T-cell (primary cell): ENCODE measurements at regions not wholly inside any gene's neighbourhood (a gene's known extent, or its start where the extent isn't known, plus 50 kb on each side); places are given as distances from the start of the nearest gene placed in this dataset.

Source experiments
- ATAC-seq, 4 experiments: fragments of 200-7000 bp in 3 of 4; fragments of 150-1000 bp in 1 of 4; cut with Tn5 transposase; replicated peaks in 1 of 4; 1 replicate in 3 of 4; 2 replicates in 1 of 4; pipeline ENCODE4 v1.10.0; 2021; ENCODE audit warnings: moderate library complexity in 3 of 4, mild to moderate bottlenecking in 2 of 4, moderate number of reproducible peaks in 1 of 4
- CTCF ChIA-PET, 2 donors: fragments of 300-600 bp; sonication (Branson Sonifier 250); formaldehyde crosslinking; loops; one replicate each; lab custom pipeline; 2022; ENCODE audit warnings: antibody characterized with exemption in 2 of 2; lab: Charles Lee
- POLR2A ChIA-PET, 2 donors: fragments of 300-600 bp; sonication (Branson Sonifier 250); formaldehyde crosslinking; loops; one replicate each; lab custom pipeline; 2022; ENCODE audit warnings: antibody characterized with exemption in 2 of 2; lab: Charles Lee
- DNase-seq, 35 experiments: peaks; one replicate each; pipeline versions ENCODE4 v3.0.0 to v3.0.0-alpha.2; 2013 to 2023
- H3K27ac ChIP-seq: one replicate; pipeline ENCODE4 v1.5.1; 2013; ENCODE audit warnings: low read length
- H3K27me3 ChIP-seq, 2 experiments: replicated peaks in 1 of 2; 1 replicate in 1 of 2; 2 replicates in 1 of 2; pipeline versions ENCODE4 v1.6.1 to v1.7.0; 2013; ENCODE audit warnings: low read length in 1 of 2, mixed read lengths in 1 of 2; ENCODE audit not compliant: control insufficient read depth in 2 of 2, insufficient read depth in 2 of 2; ENCODE audit errors: extremely low read depth in 1 of 2
- H3K36me3 ChIP-seq, 2 donors: 1 replicate in 1 of 2; 2 replicates in 1 of 2; pipeline versions ENCODE4 v1.6.1 to v1.7.0; 2013; ENCODE audit warnings: low read length in 1 of 2; ENCODE audit not compliant: control insufficient read depth in 2 of 2, insufficient read depth in 1 of 2; ENCODE audit errors: extremely low read depth in 1 of 2
- H3K4me1 ChIP-seq, 2 experiments: 1 replicate in 1 of 2; 2 replicates in 1 of 2; pipeline versions ENCODE4 v1.6.1 to v1.7.0; 2013; ENCODE audit warnings: low read length in 2 of 2, mixed read lengths in 1 of 2; ENCODE audit not compliant: insufficient read depth in 2 of 2, control insufficient read depth in 1 of 2; ENCODE audit errors: extremely low read depth in 1 of 2
- H3K4me3 ChIP-seq, 2 donors: 1 replicate in 1 of 2; 2 replicates in 1 of 2; pipeline versions ENCODE4 v1.5.1 to v1.7.0; 2013; ENCODE audit warnings: mild to moderate bottlenecking in 2 of 2, low read length in 1 of 2, moderate library complexity in 1 of 2; ENCODE audit not compliant: control insufficient read depth in 1 of 2; ENCODE audit errors: extremely low read depth in 1 of 2
- H3K9me3 ChIP-seq: 2 replicates; pipeline ENCODE4 v1.7.0; 2013
- H3K27ac Mint-ChIP-seq, 2 donors: one replicate each; pipeline ENCODE4 v1.8.0; 2020 to 2021; ENCODE audit warnings: mild to moderate bottlenecking in 2 of 2, mixed read lengths in 2 of 2
- H3K27me3 Mint-ChIP-seq, 2 donors: one replicate each; pipeline ENCODE4 v1.8.0; 2021 to 2022; ENCODE audit warnings: mixed read lengths in 2 of 2
- H3K36me3 Mint-ChIP-seq: one replicate; pipeline ENCODE4 v1.8.0; 2021; ENCODE audit warnings: mixed read lengths
- H3K4me1 Mint-ChIP-seq, 3 donors: one replicate each; pipeline ENCODE4 v1.8.0; 2020 to 2022; ENCODE audit warnings: mixed read lengths in 3 of 3, mild to moderate bottlenecking in 1 of 3
- H3K4me3 Mint-ChIP-seq, 3 donors: one replicate each; pipeline ENCODE4 v1.8.0; 2020 to 2022; ENCODE audit warnings: mild to moderate bottlenecking in 3 of 3, mixed read lengths in 3 of 3, moderate library complexity in 3 of 3
- H3K9me3 Mint-ChIP-seq, 3 donors: one replicate each; pipeline ENCODE4 v1.8.0; 2020 to 2022; ENCODE audit warnings: mixed read lengths in 3 of 3
- WGBS: methylation state at CpG from one replicate; pipeline ENCODE4 v1.1.5; 2013; ENCODE audit warnings: missing lambda C conversion rate; ENCODE audit not compliant: insufficient coverage; 5-methylcytosine and 5-hydroxymethylcytosine counted together

GRCh38 chr2:129285012-129285411 is 694.5 kb upstream of the RAB6C start:
- Mint-ChIP-seq H3K27me3 (peaks cover 0 to 2% of the 10 kb centered on the region in 2 donors), H3K4me3 (no peak overlapping the region), H3K27ac (no peak overlapping the region), H3K9me3 (no peaks in the 10 kb centered on the region), H3K36me3 (no peaks in the 10 kb centered on the region), H3K4me1 (no peaks in the 10 kb centered on the region)
- POLR2A ChIA-PET = no interaction called here
- Histone ChIP-seq H3K4me1 (no peaks in the 10 kb centered on the region), H3K9me3 (no peaks in the 10 kb centered on the region), H3K36me3 (no peaks in the 10 kb centered on the region), H3K4me3 (no peak overlapping the region), H3K27ac (no peak overlapping the region), H3K27me3 (no peaks in the 10 kb centered on the region)
- CTCF ChIA-PET = no interaction called here
- DNase-seq (no peak), ATAC-seq (no peak)

- ATAC-seq = no peak
- ChIA-PET CTCF (no interaction called here), POLR2A (no interaction called here)
- Histone ChIP-seq H3K36me3 (no peaks in the 10 kb centered on the region), H3K4me1 (no peaks in the 10 kb centered on the region), H3K4me3 (no peak overlapping the region), H3K27me3 (peaks cover 0 to 3% of the 10 kb centered on the region in 2 experiments), H3K9me3 (no peaks in the 10 kb centered on the region), H3K27ac (no peak overlapping the region)
- H3K27ac Mint-ChIP-seq = no peak overlapping the region
- H3K4me3 Mint-ChIP-seq = no peak overlapping the region
- H3K9me3 Mint-ChIP-seq = peaks cover 3 to 12% (median 11%) of the 10 kb centered on the region in 3 donors
- no peak for DNase-seq
- no peaks in the 10 kb centered on the region for H3K36me3 Mint-ChIP-seq
- WGBS = no CpG with 5 or more reads among the region's 1 CpG
- H3K27me3 Mint-ChIP-seq = no peaks in the 10 kb centered on the region
- H3K4me1 Mint-ChIP-seq = no peaks in the 10 kb centered on the region
These were observed 686.1 kb upstream of the RAB6C start for GRCh38 chr2:129293326-129293725.

GRCh38 chr2:129296396-129296795 is 683.1 kb upstream of the RAB6C start:
- no peaks in the 10 kb centered on the region for H3K36me3 Mint-ChIP-seq
- Histone ChIP-seq H3K4me3 (no peak overlapping the region), H3K9me3 (no peaks in the 10 kb centered on the region), H3K4me1 (no peaks in the 10 kb centered on the region), H3K27me3 (peaks cover 0 to 9% of the 10 kb centered on the region in 2 experiments), H3K27ac (no peak overlapping the region), H3K36me3 (no peaks in the 10 kb centered on the region)
- no peaks in the 10 kb centered on the region for H3K4me1 Mint-ChIP-seq
- no peaks in the 10 kb centered on the region for H3K27me3 Mint-ChIP-seq
- WGBS = 80% methylated on average over 2 of the region's 4 CpGs
- POLR2A ChIA-PET = no interaction called here
- H3K27ac Mint-ChIP-seq = no peak overlapping the region
- CTCF ChIA-PET = no interaction called here
- ATAC-seq = no peak
- peaks cover 0 to 12% (median 11%) of the 10 kb centered on the region in 3 donors for H3K9me3 Mint-ChIP-seq
- no peak for DNase-seq
- H3K4me3 Mint-ChIP-seq = no peak overlapping the region

- 17% methylated on average over 3 of the region's 5 CpGs for WGBS
- no peaks in the 10 kb centered on the region for H3K36me3 ChIP-seq
These were observed 682.7 kb upstream of the RAB6C start for GRCh38 chr2:129296806-129297205.

GRCh38 chr2:129297430-129297829 is 682.0 kb upstream of the RAB6C start:
- Mint-ChIP-seq H3K27me3 (no peaks in the 10 kb centered on the region), H3K36me3 (no peaks in the 10 kb centered on the region), H3K4me1 (no peaks in the 10 kb centered on the region), H3K4me3 (no peak overlapping the region), H3K27ac (no peak overlapping the region), H3K9me3 (peaks cover 0 to 12% (median 11%) of the 10 kb centered on the region in 3 donors)
- WGBS = no CpG with 5 or more reads among the region's 4 CpGs
- Histone ChIP-seq H3K27ac (no peak overlapping the region), H3K36me3 (no peaks in the 10 kb centered on the region), H3K27me3 (peaks cover 0 to 8% of the 10 kb centered on the region in 2 experiments), H3K4me1 (no peaks in the 10 kb centered on the region), H3K4me3 (no peak overlapping the region), H3K9me3 (no peaks in the 10 kb centered on the region)
- no peak for ATAC-seq
- CTCF ChIA-PET = no interaction called here
- POLR2A ChIA-PET = no interaction called here
- DNase-seq = no peak

More at GRCh38 chr2:129296806-129297205, 682.7 kb upstream of the RAB6C start:
- Histone ChIP-seq H3K4me3 (no peak overlapping the region), H3K27ac (no peak overlapping the region), H3K27me3 (peaks cover 0 to 9% of the 10 kb centered on the region in 2 experiments), H3K9me3 (no peaks in the 10 kb centered on the region), H3K4me1 (no peaks in the 10 kb centered on the region)
- DNase-seq (no peak), ATAC-seq (no peak)
- Mint-ChIP-seq H3K27ac (no peak overlapping the region), H3K4me3 (no peak overlapping the region), H3K9me3 (peaks cover 0 to 12% (median 11%) of the 10 kb centered on the region in 3 donors), H3K27me3 (no peaks in the 10 kb centered on the region), H3K4me1 (no peaks in the 10 kb centered on the region), H3K36me3 (no peaks in the 10 kb centered on the region)
- ChIA-PET POLR2A (no interaction called here), CTCF (no interaction called here)

- H3K27me3 Mint-ChIP-seq = peaks cover 0 to 4% of the 10 kb centered on the region in 2 donors
- H3K9me3 Mint-ChIP-seq = peaks cover 0 to 5% (median 4%) of the 10 kb centered on the region in 3 donors
- H3K4me1 Mint-ChIP-seq = no peaks in the 10 kb centered on the region
- WGBS = 85% methylated on average over 2 of the region's 2 CpGs
- no peak overlapping the region for H3K4me3 Mint-ChIP-seq
- ATAC-seq = no peak
- no peaks in the 10 kb centered on the region for H3K9me3 ChIP-seq
- DNase-seq = no peak
- H3K4me1 ChIP-seq = no peaks in the 10 kb centered on the region
- H3K36me3 Mint-ChIP-seq = no peaks in the 10 kb centered on the region
- POLR2A ChIA-PET = no interaction called here
- CTCF ChIA-PET = no interaction called here
- H3K36me3 ChIP-seq = no peaks in the 10 kb centered on the region
- no peak overlapping the region for H3K27ac Mint-ChIP-seq
- no peak overlapping the region for H3K27ac ChIP-seq
- no peak overlapping the region for H3K4me3 ChIP-seq
- H3K27me3 ChIP-seq = peaks cover 0 to 6% of the 10 kb centered on the region in 2 experiments
These were observed 680.1 kb upstream of the RAB6C start for GRCh38 chr2:129299338-129299737.

GRCh38 chr2:129299756-129300155 is 679.7 kb upstream of the RAB6C start:
- H3K4me3 Mint-ChIP-seq = no peak overlapping the region
- Histone ChIP-seq H3K27ac (no peak overlapping the region), H3K4me1 (no peaks in the 10 kb centered on the region), H3K36me3 (no peaks in the 10 kb centered on the region), H3K27me3 (peaks cover 0 to 6% of the 10 kb centered on the region in 2 experiments), H3K9me3 (no peaks in the 10 kb centered on the region), H3K4me3 (no peak overlapping the region)
- H3K27me3 Mint-ChIP-seq = peaks cover 0 to 4% of the 10 kb centered on the region in 2 donors
- 75% methylated on average over 7 of the region's 8 CpGs for WGBS
- no peak overlapping the region for H3K27ac Mint-ChIP-seq
- H3K36me3 Mint-ChIP-seq = no peaks in the 10 kb centered on the region
- DNase-seq (no peak), ATAC-seq (no peak)
- CTCF ChIA-PET = no interaction called here
- H3K9me3 Mint-ChIP-seq = peaks cover 0 to 2% (median under 1%) of the 10 kb centered on the region in 3 donors
- POLR2A ChIA-PET = no interaction called here
- no peaks in the 10 kb centered on the region for H3K4me1 Mint-ChIP-seq
